NCI-H1417 treated with DMSO at 0.1 percent for 48 hours (cell line): ENCODE measurements at regions not wholly inside any gene's neighbourhood (a gene's known extent, or its start where the extent isn't known, plus 50 kb on each side); places are given as distances from the start of the nearest gene placed in this dataset.
"Not testable (repeated sequence)": the region's sequence is repeated elsewhere in the genome, so short reads cannot be mapped to it uniquely, and the experiment has no call there.

Experiments
- DNase-seq: peaks from one replicate; lab custom pipeline; 2025; lab: John Stamatoyannopoulos, UW

GRCh38 chr4:53714236-53715140 lies 123.2 kb upstream of the LNX1 start:
- DNase-seq: no peak

- no peak for DNase-seq
Measured at GRCh38 chr4:53713767-53714166, 122.5 kb upstream of the LNX1 start.

- no peak for DNase-seq
Measured at GRCh38 chr4:53713296-53713695, 122.0 kb upstream of the LNX1 start.

- DNase-seq: no peak
Measured at GRCh38 chr4:53712408-53713020, 121.2 kb upstream of the LNX1 start.

- no peak for DNase-seq
Measured at GRCh38 chr4:53711926-53712325, 120.6 kb upstream of the LNX1 start.

GRCh38 chr4:53709693-53710092 lies 118.4 kb upstream of the LNX1 start:
- no peak for DNase-seq

GRCh38 chr4:53707491-53707890 lies 116.2 kb upstream of the LNX1 start:
- DNase-seq: no peak

- DNase-seq: no peak
Measured at GRCh38 chr4:53706422-53707032, 115.2 kb upstream of the LNX1 start.

GRCh38 chr4:53705972-53706371 lies 114.7 kb upstream of the LNX1 start:
- DNase-seq: no peak

GRCh38 chr4:53705151-53705764 lies 114.0 kb upstream of the LNX1 start:
- DNase-seq: no peak

GRCh38 chr4:53704329-53704728 lies 113.0 kb upstream of the LNX1 start:
- no peak for DNase-seq

- no peak for DNase-seq
Measured at GRCh38 chr4:53703267-53703655, 112.0 kb upstream of the LNX1 start.

- DNase-seq: peak; percentile 83
Measured at GRCh38 chr4:53702334-53703266, 111.3 kb upstream of the LNX1 start.

GRCh38 chr4:53701260-53701659 lies 110.0 kb upstream of the LNX1 start:
- DNase-seq: not testable (repeated sequence)

GRCh38 chr4:53699310-53699709 lies 108.0 kb upstream of the LNX1 start:
- DNase-seq: not testable (repeated sequence)

GRCh38 chr4:53697016-53697685 lies 105.9 kb upstream of the LNX1 start:
- DNase-seq: no peak

GRCh38 chr4:53695540-53696463 lies 104.5 kb upstream of the LNX1 start:
- DNase-seq: no peak

GRCh38 chr4:53694666-53695065 lies 103.4 kb upstream of the LNX1 start:
- DNase-seq: no peak

- no peak for DNase-seq
Measured at GRCh38 chr4:53693909-53694308, 102.6 kb upstream of the LNX1 start.

- no peak for DNase-seq
Measured at GRCh38 chr4:53693408-53693807, 102.1 kb upstream of the LNX1 start.
